GM18907 (cell line): ENCODE measurements at regions not wholly inside any gene's neighbourhood (a gene's known extent, or its start where the extent isn't known, plus 50 kb on each side); places are given as distances from the start of the nearest gene placed in this dataset.
"Not testable (repeated sequence)": the region's sequence is repeated elsewhere in the genome, so short reads cannot be mapped to it uniquely, and the experiment has no call there.

Experiments used
- ATAC-seq: cut with Tn5 transposase; IDR thresholded peaks from one replicate; pipeline ENCODE4 v1.9.1; 2021; ENCODE audit warnings: mild to moderate bottlenecking, moderate library complexity; ENCODE audit not compliant: unreplicated experiment

GRCh38 chr2:198652461-198652860 is 805.3 kb downstream of the SATB2 start:
- no peak for ATAC-seq

DNA sequence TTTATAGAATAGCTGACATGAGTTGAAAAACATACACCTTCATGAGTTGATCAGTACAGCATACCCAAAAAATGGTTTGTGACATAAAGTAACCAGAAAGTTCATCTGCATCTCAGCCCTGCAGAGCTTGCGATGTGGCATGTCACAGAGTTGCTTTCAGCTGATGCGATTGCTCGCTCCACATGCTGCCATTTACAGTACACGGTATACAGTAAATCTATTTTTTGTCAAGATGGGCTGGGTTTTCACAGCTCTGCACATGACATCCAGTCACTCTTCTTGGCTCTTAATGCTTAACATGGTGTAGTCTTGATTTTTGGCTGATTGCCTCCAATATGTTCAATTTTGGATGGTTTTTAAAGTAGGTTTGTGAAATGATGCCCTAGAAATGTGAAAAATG is 811.9 kb downstream of the SATB2 start:
- ATAC-seq = no peak

GRCh38 chr2:198641161-198641560 is 816.6 kb downstream of the SATB2 start:
- no peak for ATAC-seq

DNA sequence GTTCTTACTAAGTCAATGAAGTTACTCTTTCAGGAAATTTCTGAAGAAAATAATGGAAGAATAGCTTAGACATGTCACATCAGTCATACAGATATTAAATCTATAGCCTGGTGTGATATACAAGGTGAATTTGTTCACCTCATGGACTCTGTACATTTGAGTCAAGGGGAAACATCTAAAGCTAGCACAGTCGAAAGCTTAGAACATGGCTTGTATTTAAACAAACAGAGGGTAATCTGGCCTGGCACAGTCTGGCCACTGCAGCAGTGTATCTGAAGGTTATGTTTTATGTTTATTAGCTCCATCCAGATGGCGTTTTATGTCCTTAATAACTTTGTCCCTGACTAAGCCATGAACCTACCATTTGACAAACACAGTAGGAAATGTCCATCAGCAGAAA is 817.3 kb downstream of the SATB2 start:
- no peak for ATAC-seq

GRCh38 chr2:198639580-198639979 is 818.2 kb downstream of the SATB2 start:
- no peak for ATAC-seq

DNA sequence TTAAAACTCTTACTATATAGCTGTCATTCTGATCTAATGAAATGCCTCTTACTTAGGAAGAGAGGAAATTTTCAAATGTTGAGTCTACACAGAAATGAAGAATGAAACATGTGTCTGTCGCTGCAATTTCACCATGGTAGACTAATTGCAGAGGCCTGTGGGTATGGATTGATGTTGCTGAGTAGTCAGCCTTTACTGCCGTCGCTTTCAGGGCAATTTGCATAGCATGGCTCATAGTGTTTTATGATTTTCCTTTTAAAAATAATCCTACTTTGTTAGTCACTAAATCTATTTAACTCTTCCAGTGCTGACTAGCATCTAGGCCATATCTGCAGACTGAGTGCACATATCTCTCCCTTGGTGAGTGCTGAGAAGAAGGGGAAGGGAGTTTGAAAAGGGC is 819.2 kb downstream of the SATB2 start:
- ATAC-seq = no peak

DNA sequence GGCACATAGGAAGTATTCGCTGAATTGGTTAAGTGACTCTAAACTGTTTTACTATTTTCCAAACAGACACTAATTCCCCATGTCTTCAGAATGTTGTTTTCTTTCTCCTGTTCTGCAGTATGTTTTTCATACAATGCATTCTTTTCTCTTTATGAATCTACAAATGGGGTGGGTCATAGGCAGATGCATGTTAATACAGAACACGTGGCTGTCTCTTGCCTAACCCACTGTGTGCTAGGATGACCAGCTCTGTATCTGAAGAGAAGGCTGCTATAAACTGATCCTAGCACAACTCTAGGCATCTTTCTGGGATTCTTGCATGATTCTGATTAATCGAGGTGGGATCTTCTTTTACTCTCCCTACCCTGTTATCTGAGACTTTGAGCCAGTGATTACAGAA is 826.0 kb downstream of the PLCL1 start:
- no peak for ATAC-seq

DNA sequence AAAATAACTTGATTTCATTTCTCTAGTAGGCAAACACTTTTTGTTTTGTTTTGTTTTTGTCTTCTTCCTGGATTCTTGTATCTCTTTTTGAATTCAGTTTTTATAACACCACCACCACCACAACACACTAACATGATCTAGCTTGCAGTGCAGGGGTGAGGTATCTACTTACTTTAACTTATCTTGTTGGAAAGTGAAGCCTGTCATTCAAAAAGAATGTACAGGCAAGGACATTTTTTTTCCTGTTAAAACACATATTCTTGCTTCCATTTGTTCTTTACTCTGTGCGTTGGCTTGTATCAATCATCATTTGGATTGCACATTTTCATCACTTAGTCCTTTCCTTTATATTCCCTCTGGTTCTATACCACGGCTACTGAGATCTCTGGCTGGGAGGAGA is 824.2 kb downstream of the PLCL1 start:
- ATAC-seq = no peak

DNA sequence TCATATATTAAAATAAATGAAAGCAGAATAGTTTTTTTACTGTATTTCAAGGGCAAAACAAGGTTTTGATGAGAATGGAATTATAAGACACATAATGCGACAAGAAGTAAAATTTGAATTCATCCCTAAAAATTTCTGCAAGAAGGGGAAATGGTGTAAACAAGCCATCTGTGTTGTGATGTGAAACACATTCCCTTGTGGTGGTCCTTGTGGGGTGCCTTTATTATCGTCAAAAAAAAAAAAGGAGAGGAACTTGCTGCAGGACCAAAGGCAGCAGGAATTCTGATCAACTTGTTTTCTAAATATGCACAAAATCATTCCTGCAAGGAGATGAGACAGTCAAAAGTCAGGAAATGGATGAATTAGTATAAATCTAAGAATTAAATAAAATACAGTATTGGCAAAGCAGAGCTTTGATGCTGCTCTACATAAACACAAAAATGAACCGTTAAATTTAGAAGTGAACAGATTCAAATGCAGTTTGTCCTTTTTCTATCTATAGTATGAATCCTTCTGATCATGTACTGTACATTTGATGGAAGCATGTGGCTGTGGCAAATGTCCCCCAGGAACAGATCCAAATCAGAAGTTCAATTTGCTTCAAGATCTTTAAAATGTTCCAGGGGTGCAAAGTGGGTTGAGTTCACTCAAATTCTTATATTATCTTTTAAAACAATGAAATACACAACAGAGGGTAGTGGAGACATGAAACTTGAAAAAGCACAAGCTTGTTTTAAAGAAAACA is 818.8 kb downstream of the PLCL1 start:
- ATAC-seq = no peak

DNA sequence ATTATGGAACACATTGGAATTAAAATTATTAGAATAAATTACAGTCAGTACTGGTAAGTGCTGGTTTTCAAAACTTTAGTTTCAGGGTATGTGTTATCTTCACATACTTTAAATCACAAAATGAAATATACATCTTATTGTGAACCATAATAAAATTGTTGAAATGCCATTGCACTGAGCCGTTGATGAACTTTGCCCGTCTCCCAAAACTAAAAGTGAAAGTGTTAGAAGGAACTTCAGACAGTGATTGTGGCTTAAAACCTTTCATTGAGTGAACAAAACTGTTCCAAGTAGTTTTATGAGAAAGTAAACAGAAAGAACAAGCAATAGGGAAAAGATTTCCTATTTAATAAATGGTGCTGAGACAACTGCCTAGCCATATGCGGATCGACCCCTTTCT is 811.6 kb downstream of the PLCL1 start:
- ATAC-seq = no peak

- ATAC-seq = no peak
These were observed 806.8 kb downstream of the PLCL1 start for GRCh38 chr2:198611201-198611600.

- no peak for ATAC-seq
These were observed 800.2 kb downstream of the PLCL1 start for GRCh38 chr2:198604599-198604998.

GRCh38 chr2:198602986-198603385 is 798.6 kb downstream of the PLCL1 start:
- not testable (repeated sequence) for ATAC-seq

DNA sequence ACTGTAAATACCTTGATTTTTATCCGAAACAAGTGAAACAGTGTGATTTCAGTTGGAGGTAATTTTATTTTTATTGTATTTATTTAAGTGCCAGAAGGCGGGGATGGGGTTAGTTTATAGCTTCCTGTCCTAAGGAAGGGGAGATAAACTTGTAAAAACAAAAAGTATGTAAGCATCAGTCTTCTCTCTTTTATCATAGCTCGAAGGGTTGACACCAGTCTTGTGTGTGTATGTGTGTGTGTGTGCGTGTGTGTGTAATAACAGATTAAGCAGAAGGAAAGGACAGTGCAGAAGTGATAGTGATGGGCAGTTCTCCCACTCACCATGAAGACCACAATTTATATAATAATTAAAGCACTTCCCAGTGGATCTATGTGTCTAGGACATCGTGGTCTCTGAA is 793.3 kb downstream of the PLCL1 start:
- no peak for ATAC-seq

DNA sequence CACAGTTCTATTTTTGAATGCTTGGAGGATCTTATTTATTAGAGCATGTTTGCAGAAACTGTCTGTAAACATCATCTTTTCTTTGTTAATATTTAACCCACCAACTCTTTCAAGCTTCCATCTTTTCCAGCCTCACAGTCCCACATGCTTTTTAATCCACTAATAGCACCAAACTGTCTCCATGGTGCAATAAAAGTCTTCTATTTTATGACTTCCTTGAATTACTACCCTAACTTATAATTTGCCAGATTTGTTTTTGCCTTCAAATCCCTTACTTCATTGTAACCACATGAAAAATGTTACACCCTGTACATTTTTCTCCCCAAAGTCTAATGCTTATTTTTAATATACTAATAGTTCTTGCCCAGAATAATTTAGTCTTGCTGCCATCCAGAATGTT is 792.6 kb downstream of the PLCL1 start:
- no peak for ATAC-seq

GRCh38 chr2:198595721-198596120 is 791.3 kb downstream of the PLCL1 start:
- no peak for ATAC-seq

DNA sequence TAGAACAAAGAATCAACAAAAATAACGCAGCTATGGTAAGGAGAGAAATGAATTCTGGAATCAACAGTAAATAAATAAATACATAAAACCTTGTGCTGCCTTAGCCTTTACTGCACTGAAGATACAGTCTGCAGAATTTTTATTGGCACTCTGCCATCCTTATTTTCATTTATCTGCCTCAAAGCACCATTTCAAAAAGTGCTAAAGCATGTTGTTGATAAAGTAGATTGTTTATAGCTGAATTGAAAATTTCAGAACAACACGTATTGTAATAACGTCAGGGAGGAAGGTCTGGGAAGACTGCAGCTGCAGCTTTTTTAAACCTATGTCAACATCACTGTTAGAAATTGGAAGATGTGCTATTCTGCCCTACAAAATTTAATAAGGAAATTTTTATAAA is 787.2 kb downstream of the PLCL1 start:
- no peak for ATAC-seq

- no peak for ATAC-seq
These were observed 783.3 kb downstream of the PLCL1 start for GRCh38 chr2:198587741-198588140.

DNA sequence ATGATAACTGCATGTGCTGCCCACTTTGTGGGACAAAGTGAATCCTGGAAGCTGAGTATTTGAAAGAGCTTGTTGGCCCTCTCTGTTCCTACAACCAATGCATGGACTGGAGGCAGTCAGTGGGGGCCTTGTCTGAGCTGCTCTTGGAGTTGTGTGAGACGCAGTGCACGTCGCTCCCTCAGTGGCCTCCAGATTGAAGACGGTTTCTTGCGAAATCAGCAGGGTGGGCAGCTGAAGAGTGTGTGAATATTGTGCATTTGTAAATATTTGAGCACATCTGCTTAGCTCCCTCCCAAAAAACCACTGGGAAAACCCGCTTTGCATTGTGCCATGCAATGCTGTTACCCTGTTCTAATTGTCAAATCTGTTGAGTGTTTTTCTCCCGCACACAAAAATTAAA is 782.8 kb downstream of the PLCL1 start:
- no peak for ATAC-seq

GRCh38 chr2:198571393-198571792 is 767.0 kb downstream of the PLCL1 start:
- no peak for ATAC-seq

DNA sequence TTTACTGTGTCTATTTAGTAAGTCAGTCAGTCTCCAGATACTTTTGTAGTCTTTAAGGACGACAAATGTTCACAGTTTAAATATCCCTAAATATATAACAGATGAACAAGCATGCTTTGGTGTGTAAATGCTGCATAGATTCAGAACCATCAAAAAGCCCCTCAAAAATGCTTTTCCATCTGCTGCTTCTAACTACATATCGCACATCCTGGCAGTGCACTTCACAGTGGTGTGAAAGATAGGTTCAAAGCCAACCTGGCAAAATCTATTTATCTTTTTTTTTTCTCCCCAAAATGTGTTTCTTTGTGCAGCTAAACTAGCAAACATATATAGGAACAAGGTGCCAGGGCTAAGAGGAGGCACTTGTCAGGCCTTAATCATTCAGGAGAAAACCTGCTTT is 753.8 kb downstream of the PLCL1 start:
- ATAC-seq = no peak

GRCh38 chr2:198546122-198546521 is 741.7 kb downstream of the PLCL1 start:
- no peak for ATAC-seq

GRCh38 chr2:198545411-198545810 is 741.0 kb downstream of the PLCL1 start:
- ATAC-seq = no peak
